Fibroblast of lung (primary cell): ENCODE measurements at regions not wholly inside any gene's neighbourhood (a gene's known extent, or its start where the extent isn't known, plus 50 kb on each side); places are given as distances from the start of the nearest gene placed in this dataset.

Experiments used
- CTCF ChIP-seq, 2 donors: IDR thresholded peaks in 1 of 2; conservative IDR thresholded peaks in 1 of 2; 1 replicate in 1 of 2; 2 replicates in 1 of 2; pipeline ENCODE4 v1.5.1; 2011 to 2012; ENCODE audit warnings: low read length in 2 of 2, control low read depth in 1 of 2, inconsistent platforms in 1 of 2, low read depth in 1 of 2, mild to moderate bottlenecking in 1 of 2
- EZH2 ChIP-seq: IDR thresholded peaks from 2 replicates; pipeline ENCODE4 v1.5.1; 2012; ENCODE audit warnings: low read length, control low read depth, mild to moderate bottlenecking; ENCODE audit errors: missing control alignments

- TF ChIP-seq CTCF (conservative IDR thresholded peaks at IDR 0.05 in 1 of 2, IDR thresholded peaks at IDR 0.05 in 1 of 2; ENCODE audit: low read depth in 1 of 2, low read length in 2 of 2) (no peak), EZH2 (no peak)
These were observed 217.8 kb upstream of the GSE1 start for GRCh38 chr16:85395207-85395912.
